Panc1 (cell line): ENCODE measurements at regions not wholly inside any gene's neighbourhood (a gene's known extent, or its start where the extent isn't known, plus 50 kb on each side); places are given as distances from the start of the nearest gene placed in this dataset.
"Not testable (repeated sequence)": the region's sequence is repeated elsewhere in the genome, so short reads cannot be mapped to it uniquely, and the experiment has no call there.

Experiments used
- ATAC-seq: fragments of 200-7000 bp; cut with Tn5 transposase; 2 replicates; pipeline ENCODE4 v1.9.1; 2020; ENCODE audit warnings: mild to moderate bottlenecking, moderate library complexity
- BruUV-seq: library from RNA; stranded (reverse); fragments of 400-500 nt; replicated peaks from 2 replicates; lab custom pipeline; 2021; lab: Mats Ljungman, UMichigan
- CTCF ChIA-PET: fragments of 300-600 bp; sonication (Branson Sonifier 250); formaldehyde crosslinking; loops from one replicate; lab custom pipeline; 2022; ENCODE audit warnings: antibody characterized with exemption; lab: Charles Lee
- POLR2A ChIA-PET: fragments of 300-600 bp; sonication (Branson Sonifier 250); formaldehyde crosslinking; loops from one replicate; lab custom pipeline; 2022; ENCODE audit warnings: antibody characterized with exemption; lab: Charles Lee
- DNase-seq: peaks from one replicate; pipeline ENCODE4 v3.0.0-alpha.2; 2010; ENCODE audit warnings: low read depth, low spot score
- H3K27ac ChIP-seq: 2 replicates; pipeline ENCODE4 v1.5.1; 2011; ENCODE audit warnings: mild to moderate bottlenecking, low read length, inconsistent platforms
- H3K27me3 ChIP-seq: fragments of 200-500 bp; sonication (Bioruptor generic); 2 replicates; pipeline ENCODE4 v1.6.0; 2014; ENCODE audit warnings: low read length, inconsistent platforms; ENCODE audit not compliant: control insufficient read depth, insufficient read depth
- H3K36me3 ChIP-seq: fragments of 200-500 bp; sonication (Bioruptor generic); 2 replicates; pipeline ENCODE4 v1.5.1; 2014; ENCODE audit warnings: inconsistent platforms, mild to moderate bottlenecking, low read length, moderate library complexity; ENCODE audit not compliant: control insufficient read depth, insufficient read depth
- H3K4me1 ChIP-seq: 2 replicates; pipeline ENCODE4 v1.5.1; 2011; ENCODE audit warnings: inconsistent platforms, mild to moderate bottlenecking, low read length, moderate library complexity; ENCODE audit not compliant: control insufficient read depth, insufficient read depth
- H3K4me3 ChIP-seq, 2 experiments: 2 replicates each; pipeline ENCODE4 v1.5.1; 2011 to 2012; ENCODE audit warnings: low read depth in 2 of 2, low read length in 2 of 2, mild to moderate bottlenecking in 2 of 2, inconsistent platforms in 1 of 2, moderate library complexity in 1 of 2
- H3K9me3 ChIP-seq: fragments of 200-500 bp; sonication (Bioruptor generic); 2 replicates; pipeline ENCODE4 v1.5.1; 2014; ENCODE audit warnings: low read depth, mild to moderate bottlenecking, inconsistent platforms, low read length, moderate library complexity; ENCODE audit not compliant: control insufficient read depth, insufficient read depth
- CTCF ChIP-seq: fragments of 450-650 bp; IDR thresholded peaks from 2 replicates; pipeline ENCODE4 v1.5.1; 2017; ENCODE audit warnings: mild to moderate bottlenecking
- POLR2AphosphoS5 ChIP-seq: IDR thresholded peaks from 2 replicates; pipeline ENCODE4 v1.6.1; 2012; ENCODE audit warnings: mild to moderate bottlenecking, low read depth, low read length, moderate library complexity
- REST ChIP-seq, 2 experiments: IDR thresholded peaks; 2 replicates each; pipeline ENCODE4 v1.6.1; 2011 to 2012; ENCODE audit warnings: low read depth in 2 of 2, control low read depth in 1 of 2, low read length in 1 of 2, mild to moderate bottlenecking in 1 of 2, moderate library complexity in 1 of 2; ENCODE audit not compliant: insufficient read depth in 1 of 2
- SIN3A ChIP-seq: IDR thresholded peaks from 2 replicates; pipeline ENCODE4 v1.6.1; 2012; ENCODE audit warnings: low read depth, mild to moderate bottlenecking, low read length, moderate library complexity, borderline replicate concordance; ENCODE audit not compliant: insufficient read depth
- TCF7L2 ChIP-seq: IDR thresholded peaks from 2 replicates; pipeline ENCODE4 v1.6.1; 2011; ENCODE audit warnings: mild to moderate bottlenecking, low read depth, low read length, inconsistent platforms
- in situ Hi-C: cut with HindIII; loops from 2 replicates; pipeline ENCODE4 v1.10.0; 2016; ENCODE audit warnings: low sequenced_read_pairs, low pct_unique_long_range_greater_than_20kb
- intact Hi-C: fragments of 100-400 bp; cut with micrococcal nuclease; formaldehyde crosslinking; loops from one replicate; pipeline ENCODE4 v1.10.0; 2022; ENCODE audit not compliant: unreplicated experiment

GRCh38 chr1:60875138-60875537 is 207.2 kb upstream of the NFIA start:
- H3K36me3 ChIP-seq: no peaks in the 10 kb centered on the region
- H3K27ac ChIP-seq: no peak overlapping the region
- ATAC-seq: no peak
- intact Hi-C loops (no loop called here), in situ Hi-C loops (no loop called here)
- no peak for DNase-seq
- POLR2A ChIA-PET: no interaction called here
- TF ChIP-seq POLR2AphosphoS5 (no peak), SIN3A (no peak), REST (IDR thresholded peaks at IDR 0.05; ENCODE audit: insufficient read depth in 1 of 2, low read depth in 2 of 2, low read length in 1 of 2) (no peak), CTCF (no peak), TCF7L2 (no peak)
- BruUV-seq: no TSS peak
- no peaks in the 10 kb centered on the region for H3K9me3 ChIP-seq
- no peak overlapping the region for H3K4me3 ChIP-seq
- no peaks in the 10 kb centered on the region for H3K4me1 ChIP-seq
- no peaks in the 10 kb centered on the region for H3K27me3 ChIP-seq
- CTCF ChIA-PET: no interaction called here

- DNase-seq (no peak), ATAC-seq (no peak)
- H3K9me3 ChIP-seq: no peaks in the 10 kb centered on the region
- H3K27ac ChIP-seq: no peak overlapping the region
- H3K36me3 ChIP-seq: no peaks in the 10 kb centered on the region
- H3K4me3 ChIP-seq: no peak overlapping the region
- H3K27me3 ChIP-seq: no peaks in the 10 kb centered on the region
- CTCF ChIA-PET: no interaction called here
- in situ Hi-C loops (no loop called here), intact Hi-C loops (no loop called here)
- H3K4me1 ChIP-seq: no peaks in the 10 kb centered on the region
- POLR2A ChIA-PET: no interaction called here
- no peak for TF ChIP-seq POLR2AphosphoS5
- no peak for TF ChIP-seq TCF7L2
- TF ChIP-seq CTCF: no peak
- no peak for TF ChIP-seq SIN3A
- TF ChIP-seq REST (IDR thresholded peaks at IDR 0.05; ENCODE audit: insufficient read depth in 1 of 2, low read depth in 2 of 2, low read length in 1 of 2): no peak
- no TSS peak for BruUV-seq
Observed at GRCh38 chr1:60874718-60875117, 207.6 kb upstream of the NFIA start.

- DNase-seq, H3K9me3 ChIP-seq, H3K36me3 ChIP-seq, H3K4me1 ChIP-seq, H3K27me3 ChIP-seq, H3K4me3 ChIP-seq, H3K27ac ChIP-seq, in situ Hi-C loops, BruUV-seq, CTCF ChIA-PET, ATAC-seq, intact Hi-C loops, POLR2A ChIA-PET: not testable (repeated sequence)
Observed at GRCh38 chr1:60873396-60873795, 209.0 kb upstream of the NFIA start.
